ENCODE measurements at regions not wholly inside any gene's neighbourhood (a gene's known extent, or its start where the extent isn't known, plus 50 kb on each side); places are given as distances from the start of the nearest gene placed in this dataset.
"Not testable (repeated sequence)": the region's sequence is repeated elsewhere in the genome, so short reads cannot be mapped to it uniquely, and the experiment has no call there.

DNA sequence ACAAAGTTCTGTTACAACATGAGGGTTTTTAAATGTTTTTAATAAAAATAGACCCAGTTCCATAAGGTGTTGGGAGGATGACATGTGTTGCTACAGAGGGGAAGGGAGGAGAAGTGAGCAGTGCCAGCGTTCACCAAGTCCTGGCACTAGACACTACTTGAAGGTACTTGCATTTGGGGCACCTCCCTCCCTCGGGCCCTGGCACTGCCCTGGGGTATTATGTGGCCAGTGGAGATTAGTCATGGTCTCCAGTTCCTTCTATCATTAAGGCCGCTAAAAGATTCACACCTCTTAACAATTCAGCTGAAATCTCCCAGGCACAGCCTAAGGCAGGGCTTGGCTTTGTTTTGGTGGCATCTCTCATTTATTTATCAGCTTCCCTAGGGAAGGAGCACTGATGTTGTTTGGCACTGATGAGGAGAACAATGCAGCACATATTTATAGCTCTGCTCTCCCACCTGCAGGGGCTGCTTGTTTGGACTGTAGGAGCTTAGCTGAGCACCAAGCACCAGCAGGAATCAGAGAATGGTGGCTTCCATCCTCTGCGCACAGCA, 155.5 kb upstream of the NTF3 start:
- no peak overlapping the region for H3K27ac ChIP-seq
- no peaks in the 10 kb centered on the region for H3K36me3 ChIP-seq (ENCODE audit: low read depth, missing control alignments)
- WGBS, 2 donors = 74 to 81% methylated on average over 4 of the region's 4 CpGs
- no peaks in the 10 kb centered on the region for H3K4me1 ChIP-seq
- DNase-seq = no peak
- TF ChIP-seq, protein P1, sequence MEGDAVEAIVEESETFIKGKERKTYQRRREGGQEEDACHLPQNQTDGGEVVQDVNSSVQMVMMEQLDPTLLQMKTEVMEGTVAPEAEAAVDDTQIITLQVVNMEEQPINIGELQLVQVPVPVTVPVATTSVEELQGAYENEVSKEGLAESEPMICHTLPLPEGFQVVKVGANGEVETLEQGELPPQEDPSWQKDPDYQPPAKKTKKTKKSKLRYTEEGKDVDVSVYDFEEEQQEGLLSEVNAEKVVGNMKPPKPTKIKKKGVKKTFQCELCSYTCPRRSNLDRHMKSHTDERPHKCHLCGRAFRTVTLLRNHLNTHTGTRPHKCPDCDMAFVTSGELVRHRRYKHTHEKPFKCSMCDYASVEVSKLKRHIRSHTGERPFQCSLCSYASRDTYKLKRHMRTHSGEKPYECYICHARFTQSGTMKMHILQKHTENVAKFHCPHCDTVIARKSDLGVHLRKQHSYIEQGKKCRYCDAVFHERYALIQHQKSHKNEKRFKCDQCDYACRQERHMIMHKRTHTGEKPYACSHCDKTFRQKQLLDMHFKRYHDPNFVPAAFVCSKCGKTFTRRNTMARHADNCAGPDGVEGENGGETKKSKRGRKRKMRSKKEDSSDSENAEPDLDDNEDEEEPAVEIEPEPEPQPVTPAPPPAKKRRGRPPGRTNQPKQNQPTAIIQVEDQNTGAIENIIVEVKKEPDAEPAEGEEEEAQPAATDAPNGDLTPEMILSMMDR (IDR thresholded peaks at IDR 0.05) = no peak
- TF ChIP-seq POLR2A (IDR thresholded peaks at IDR 0.05) = no peak
- H3K27me3 ChIP-seq = no peaks in the 10 kb centered on the region
- no peak overlapping the region for H3K4me3 ChIP-seq
- no peaks in the 10 kb centered on the region for H3K9me3 ChIP-seq
- intact Hi-C loops (cut with DNase I; ENCODE audit: low total_unique reads) = no loop called here

DNA sequence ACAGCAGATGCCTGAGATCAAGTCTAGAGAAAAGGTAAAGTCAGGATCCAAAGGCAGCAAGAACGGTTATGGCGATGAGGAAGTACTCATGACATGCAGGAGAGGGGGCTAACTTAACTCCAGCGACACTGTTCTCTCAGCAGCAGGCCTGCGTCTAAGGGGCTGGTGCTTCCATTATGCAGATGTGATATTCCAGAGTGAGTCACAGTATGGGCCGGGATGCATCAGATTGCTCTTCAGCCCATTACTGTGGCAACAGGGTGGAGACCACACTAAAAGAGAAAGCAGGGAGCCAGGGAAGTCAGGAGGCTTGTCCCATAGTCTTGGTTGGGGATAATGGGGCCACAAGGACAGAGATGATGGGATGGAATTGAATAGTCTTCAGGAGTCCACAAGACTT, 151.8 kb upstream of the NTF3 start:
- no peaks in the 10 kb centered on the region for H3K9me3 ChIP-seq
- H3K27ac ChIP-seq = no peak overlapping the region
- WGBS, 2 donors = 93 to 98% methylated on average over 5 of the region's 5 CpGs
- no peaks in the 10 kb centered on the region for H3K4me1 ChIP-seq
- no peak overlapping the region for H3K4me3 ChIP-seq
- H3K36me3 ChIP-seq (ENCODE audit: low read depth, missing control alignments) = no peaks in the 10 kb centered on the region
- TF ChIP-seq, protein P1 (IDR thresholded peaks at IDR 0.05) = no peak
- TF ChIP-seq POLR2A (IDR thresholded peaks at IDR 0.05) = no peak
- no peaks in the 10 kb centered on the region for H3K27me3 ChIP-seq
- no peak for DNase-seq
- intact Hi-C loops (cut with DNase I; ENCODE audit: low total_unique reads) = no loop called here

DNA sequence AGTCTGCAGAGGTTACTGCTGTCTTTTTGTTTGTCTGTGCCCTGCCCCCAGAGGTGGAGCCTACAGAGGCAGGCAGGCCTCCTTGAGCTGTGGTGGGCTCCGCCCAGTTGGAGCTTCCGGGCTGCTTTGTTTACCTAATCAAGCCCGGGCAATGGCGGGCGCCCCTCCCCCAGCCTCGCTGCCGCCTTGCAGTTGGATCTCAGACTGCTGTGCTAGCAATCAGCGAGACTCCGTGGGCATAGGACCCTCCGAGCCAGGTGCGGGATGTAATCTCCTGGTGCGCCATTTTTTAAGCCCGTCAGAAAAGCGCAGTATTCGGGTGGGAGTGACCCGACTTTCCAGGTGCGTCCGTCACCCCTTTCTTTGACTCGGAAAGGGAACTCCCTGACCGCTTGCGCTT, 141.5 kb upstream of the NTF3 start:
- 77 to 93% methylated on average over 10 to 20 of the region's 21 CpGs for WGBS, 2 donors
- intact Hi-C loops (cut with DNase I; ENCODE audit: low total_unique reads); H3K4me1 ChIP-seq: not testable (repeated sequence)

DNA sequence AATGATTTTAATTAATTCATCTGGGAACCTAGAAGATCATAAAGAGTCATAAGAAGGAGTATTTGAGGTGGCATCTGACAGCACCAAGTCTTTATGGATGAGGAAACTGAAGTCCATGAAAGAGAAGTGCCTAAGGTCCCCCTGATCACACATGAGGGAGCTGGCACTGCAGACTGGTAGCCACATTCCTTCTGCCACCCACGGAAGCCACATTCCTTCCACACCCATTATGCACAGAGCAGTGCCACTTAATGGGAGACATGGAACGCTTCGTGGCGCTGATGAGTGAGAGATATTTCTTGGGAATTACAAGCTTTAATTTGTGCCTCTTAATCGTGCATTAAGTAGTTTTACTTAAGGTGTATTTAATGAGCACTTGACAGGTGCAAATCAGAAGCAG, 139.3 kb upstream of the NTF3 start:
- 87 to 91% methylated on average over 5 of the region's 5 CpGs for WGBS, 2 donors
- TF ChIP-seq, protein P1 (IDR thresholded peaks at IDR 0.05) = no peak
- no peak for TF ChIP-seq POLR2A (IDR thresholded peaks at IDR 0.05)

More for the DNA sequence above, 141.5 kb upstream of the NTF3 start:
- H3K4me3 ChIP-seq; H3K9me3 ChIP-seq; H3K36me3 ChIP-seq (ENCODE audit: low read depth, missing control alignments); H3K27ac ChIP-seq; H3K27me3 ChIP-seq; DNase-seq: not testable (repeated sequence)

DNA sequence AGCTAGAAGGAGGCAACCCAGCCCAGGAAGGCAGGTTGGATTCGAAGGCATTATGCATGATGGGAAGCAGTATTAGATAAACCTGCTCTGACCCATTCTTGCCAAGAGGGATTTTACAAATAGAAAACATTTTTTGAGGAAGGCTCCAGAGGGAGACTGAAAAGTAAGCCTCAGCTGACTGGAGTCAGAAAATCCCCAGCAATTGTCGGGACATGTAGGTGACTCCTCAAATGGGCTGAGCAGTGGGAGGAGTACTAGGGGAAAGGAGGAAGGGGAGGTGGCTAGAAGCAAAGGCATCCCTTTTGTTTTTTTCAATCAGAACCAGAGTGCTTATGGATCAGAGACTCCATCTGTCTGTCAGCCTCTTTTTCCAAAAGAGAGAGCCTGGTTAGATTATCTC, 138.1 kb upstream of the NTF3 start:
- H3K27ac ChIP-seq = no peak overlapping the region
- no peak for DNase-seq
- 75 to 92% methylated on average over 2 of the region's 2 CpGs for WGBS, 2 donors
- no peaks in the 10 kb centered on the region for H3K36me3 ChIP-seq (ENCODE audit: low read depth, missing control alignments)
- no peaks in the 10 kb centered on the region for H3K4me1 ChIP-seq
- intact Hi-C loops (cut with DNase I; ENCODE audit: low total_unique reads) = no loop called here
- H3K4me3 ChIP-seq = no peak overlapping the region
- no peaks in the 10 kb centered on the region for H3K27me3 ChIP-seq
- TF ChIP-seq POLR2A (IDR thresholded peaks at IDR 0.05) = no peak
- TF ChIP-seq, protein P1 (IDR thresholded peaks at IDR 0.05) = no peak
- no peaks in the 10 kb centered on the region for H3K9me3 ChIP-seq

More for the DNA sequence above, 139.3 kb upstream of the NTF3 start:
- no peaks in the 10 kb centered on the region for H3K4me1 ChIP-seq
- H3K4me3 ChIP-seq = no peak overlapping the region
- no peaks in the 10 kb centered on the region for H3K36me3 ChIP-seq (ENCODE audit: low read depth, missing control alignments)
- DNase-seq = no peak
- intact Hi-C loops (cut with DNase I; ENCODE audit: low total_unique reads) = no loop called here
- no peaks in the 10 kb centered on the region for H3K27me3 ChIP-seq
- H3K9me3 ChIP-seq = no peaks in the 10 kb centered on the region
- no peak overlapping the region for H3K27ac ChIP-seq

Measured in testis (tissue), 2 donors.